ENCODE measurements at regions not wholly inside any gene's neighbourhood (a gene's known extent, or its start where the extent isn't known, plus 50 kb on each side); places are given as distances from the start of the nearest gene placed in this dataset.

DNA sequence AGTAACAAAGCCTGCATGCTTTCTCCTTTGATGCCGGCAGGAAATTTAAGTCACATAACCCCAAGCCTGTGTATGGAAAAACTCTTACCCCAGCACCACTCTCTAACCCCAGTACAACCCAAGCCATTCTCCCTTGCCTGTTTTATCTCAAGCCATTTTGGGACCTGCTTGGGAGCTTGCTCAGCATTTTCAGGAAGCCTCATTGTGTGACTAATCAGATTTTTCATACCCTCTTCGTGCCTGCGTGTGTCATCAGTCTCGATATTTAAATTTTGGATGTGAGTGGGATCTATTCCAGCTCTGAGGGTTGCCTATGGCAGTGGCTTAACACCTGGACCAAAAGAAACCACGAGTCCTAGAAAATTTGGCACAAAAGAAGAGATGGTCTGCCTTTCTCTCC is 426.2 kb downstream of the SQOR start:
- no peak for DNase-seq
- Histone ChIP-seq H3K27me3 (no peaks in the 10 kb centered on the region), H3K36me3 (no peaks in the 10 kb centered on the region), H3K9ac (ENCODE audit: low read depth in 2 of 2, low read length in 2 of 2) (no peak overlapping the region), H3K27ac (no peak overlapping the region), H3K9me3 (no peaks in the 10 kb centered on the region), H3K4me3 (no peak overlapping the region), H3K4me1 (no peaks in the 10 kb centered on the region)
- intact Hi-C loops (cut with DNase I) = no loop called here
- TF ChIP-seq, protein P1, sequence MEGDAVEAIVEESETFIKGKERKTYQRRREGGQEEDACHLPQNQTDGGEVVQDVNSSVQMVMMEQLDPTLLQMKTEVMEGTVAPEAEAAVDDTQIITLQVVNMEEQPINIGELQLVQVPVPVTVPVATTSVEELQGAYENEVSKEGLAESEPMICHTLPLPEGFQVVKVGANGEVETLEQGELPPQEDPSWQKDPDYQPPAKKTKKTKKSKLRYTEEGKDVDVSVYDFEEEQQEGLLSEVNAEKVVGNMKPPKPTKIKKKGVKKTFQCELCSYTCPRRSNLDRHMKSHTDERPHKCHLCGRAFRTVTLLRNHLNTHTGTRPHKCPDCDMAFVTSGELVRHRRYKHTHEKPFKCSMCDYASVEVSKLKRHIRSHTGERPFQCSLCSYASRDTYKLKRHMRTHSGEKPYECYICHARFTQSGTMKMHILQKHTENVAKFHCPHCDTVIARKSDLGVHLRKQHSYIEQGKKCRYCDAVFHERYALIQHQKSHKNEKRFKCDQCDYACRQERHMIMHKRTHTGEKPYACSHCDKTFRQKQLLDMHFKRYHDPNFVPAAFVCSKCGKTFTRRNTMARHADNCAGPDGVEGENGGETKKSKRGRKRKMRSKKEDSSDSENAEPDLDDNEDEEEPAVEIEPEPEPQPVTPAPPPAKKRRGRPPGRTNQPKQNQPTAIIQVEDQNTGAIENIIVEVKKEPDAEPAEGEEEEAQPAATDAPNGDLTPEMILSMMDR (IDR thresholded peaks at IDR 0.05) = no peak

DNA sequence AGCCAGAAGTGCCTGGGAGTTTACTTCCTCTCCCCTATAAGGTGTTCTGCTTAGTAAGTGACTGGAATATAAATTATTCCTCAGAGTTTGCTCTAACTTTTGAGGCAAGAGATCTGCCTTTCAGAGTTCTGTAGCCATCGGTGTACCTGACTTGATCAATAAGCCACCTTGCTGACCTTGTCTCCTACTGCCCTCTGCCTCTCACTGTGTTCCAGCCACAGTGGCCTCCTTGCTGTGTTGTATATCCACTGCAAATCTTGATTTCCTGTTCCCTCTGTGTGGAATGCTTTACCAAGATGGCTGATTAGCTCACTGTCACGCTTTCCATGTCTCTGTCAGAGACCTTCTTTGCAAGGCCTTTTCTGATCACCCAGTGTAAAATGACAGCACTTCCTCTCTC is 442.4 kb downstream of the SQOR start:
- DNase-seq = no peak
- no peaks in the 10 kb centered on the region for H3K9me3 ChIP-seq
- no peaks in the 10 kb centered on the region for H3K36me3 ChIP-seq
- H3K4me1 ChIP-seq = no peaks in the 10 kb centered on the region
- H3K4me3 ChIP-seq = no peak overlapping the region
- no peak overlapping the region for H3K9ac ChIP-seq (ENCODE audit: low read depth in 2 of 2, low read length in 2 of 2)
- H3K27ac ChIP-seq = no peak overlapping the region
- TF ChIP-seq, protein P1 (IDR thresholded peaks at IDR 0.05) = no peak
- intact Hi-C loops (cut with DNase I) = no loop called here
- H3K27me3 ChIP-seq = no peaks in the 10 kb centered on the region

DNA sequence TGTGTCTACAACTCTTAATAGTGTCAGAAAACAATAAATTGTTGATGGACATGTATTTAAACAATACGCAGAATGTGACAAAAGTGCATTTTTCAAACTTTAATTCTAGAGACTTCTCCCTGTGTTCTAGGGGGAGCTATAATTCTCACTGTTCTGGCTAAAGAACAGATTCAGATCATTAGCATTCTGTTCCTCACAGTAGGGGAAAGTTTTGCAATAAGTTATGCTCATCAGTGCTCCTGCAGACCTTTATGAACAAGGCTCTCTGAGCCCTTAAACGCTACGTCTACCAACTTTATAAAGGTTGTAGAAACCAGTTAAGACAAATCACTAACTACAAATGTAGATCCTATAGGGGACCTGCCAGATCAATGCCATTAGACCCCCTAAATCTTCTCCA is 444.2 kb downstream of the SQOR start:
- Histone ChIP-seq H3K4me3 (no peak overlapping the region), H3K27me3 (no peaks in the 10 kb centered on the region), H3K4me1 (no peaks in the 10 kb centered on the region), H3K9ac (ENCODE audit: low read depth in 2 of 2, low read length in 2 of 2) (no peak overlapping the region), H3K27ac (no peak overlapping the region), H3K36me3 (no peaks in the 10 kb centered on the region), H3K9me3 (no peaks in the 10 kb centered on the region)
- intact Hi-C loops (cut with DNase I) = no loop called here
- TF ChIP-seq, protein P1 (IDR thresholded peaks at IDR 0.05) = no peak
- DNase-seq = no peak

DNA sequence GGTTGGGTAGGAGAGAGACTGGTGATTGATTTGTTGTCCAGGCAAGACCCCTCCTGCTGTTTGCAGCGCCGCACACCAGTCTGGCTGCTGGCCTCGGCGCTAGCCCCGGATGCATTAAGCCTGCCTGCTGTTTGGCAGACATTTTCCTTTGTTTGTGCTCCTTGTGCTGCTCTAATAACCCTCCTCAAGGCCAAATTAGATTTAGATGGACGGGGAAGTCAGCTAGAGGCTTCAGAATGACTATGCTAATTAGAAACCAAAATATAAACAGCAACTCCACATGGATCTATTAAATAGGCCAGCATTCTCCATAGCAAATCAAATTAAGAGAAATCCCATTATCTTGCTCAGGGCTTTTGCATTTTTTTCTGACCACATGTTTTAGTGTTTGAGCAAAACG is 445.2 kb downstream of the SQOR start:
- intact Hi-C loops (cut with DNase I) = no loop called here
- Histone ChIP-seq H3K4me3 (no peak overlapping the region), H3K4me1 (no peaks in the 10 kb centered on the region), H3K9ac (ENCODE audit: low read depth in 2 of 2, low read length in 2 of 2) (no peak overlapping the region), H3K27me3 (no peaks in the 10 kb centered on the region), H3K27ac (no peak overlapping the region), H3K9me3 (no peaks in the 10 kb centered on the region), H3K36me3 (no peaks in the 10 kb centered on the region)
- TF ChIP-seq, protein P1 (IDR thresholded peaks at IDR 0.05) = no peak
- DNase-seq = no peak

DNA sequence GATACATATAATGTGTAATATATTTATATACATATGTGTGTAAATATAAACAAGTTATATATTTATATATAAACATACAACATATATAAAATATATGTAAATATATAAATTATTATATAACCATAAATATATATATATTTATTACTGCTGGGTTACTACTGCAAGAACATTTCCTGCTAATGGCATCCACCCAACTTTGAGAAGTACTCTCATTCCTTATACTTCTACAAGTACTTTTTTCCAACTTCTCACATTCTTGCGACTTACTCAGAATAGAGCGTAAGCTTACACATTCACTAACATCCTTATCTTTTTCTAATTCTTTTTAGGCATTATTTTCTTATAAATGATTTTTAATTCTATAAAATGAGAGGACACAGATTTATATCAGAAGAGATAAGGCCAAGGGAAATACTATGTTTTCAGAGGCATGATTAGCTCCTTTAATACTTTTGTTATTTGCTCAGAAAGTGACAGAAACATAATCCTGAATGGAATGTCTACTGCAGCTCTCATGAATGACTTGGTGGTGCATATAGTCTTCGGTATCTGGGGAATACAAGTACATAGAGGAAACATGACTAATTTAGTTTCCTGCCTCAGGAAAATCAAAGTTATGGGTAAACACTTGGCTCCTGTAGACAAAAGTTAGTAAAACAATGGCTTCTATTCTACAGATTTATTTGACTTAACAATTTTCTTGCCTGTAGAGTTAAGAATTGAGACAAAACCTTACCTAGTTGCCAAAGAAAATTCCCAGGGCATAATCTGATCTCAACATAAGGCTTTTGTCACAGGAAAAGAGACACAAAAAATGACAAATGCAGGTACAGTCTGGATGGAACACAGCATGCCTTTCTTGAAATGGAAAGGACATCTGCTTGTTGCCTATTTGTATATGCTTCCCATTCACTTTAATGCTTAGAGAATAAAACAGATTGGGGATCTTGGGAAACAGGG is 453.9 kb downstream of the SQOR start:
- intact Hi-C loops (cut with DNase I) = no loop called here
- TF ChIP-seq, protein P1 (IDR thresholded peaks at IDR 0.05) = no peak
- Histone ChIP-seq H3K36me3 (no peaks in the 10 kb centered on the region), H3K4me3 (no peak overlapping the region), H3K9ac (ENCODE audit: low read depth in 2 of 2, low read length in 2 of 2) (no peak overlapping the region), H3K27ac (no peak overlapping the region), H3K4me1 (no peaks in the 10 kb centered on the region), H3K27me3 (no peaks in the 10 kb centered on the region), H3K9me3 (no peaks in the 10 kb centered on the region)
- no peak for DNase-seq

All from colonic mucosa (tissue), 4 donors.